Caco-2 (cell line): ENCODE measurements at regions not wholly inside any gene's neighbourhood (a gene's known extent, or its start where the extent isn't known, plus 50 kb on each side); places are given as distances from the start of the nearest gene placed in this dataset.

ENCODE experiments used
- BruUV-seq: library from RNA; stranded (reverse); fragments of 400-500 nt; replicated peaks from 2 replicates; lab custom pipeline; 2021; lab: Mats Ljungman, UMichigan
- CTCF ChIA-PET: fragments of 300-600 bp; sonication (Branson Sonifier 250); formaldehyde crosslinking; loops from one replicate; lab custom pipeline; 2022; ENCODE audit warnings: antibody characterized with exemption; lab: Charles Lee
- POLR2A ChIA-PET: fragments of 300-600 bp; sonication (Branson Sonifier 250); formaldehyde crosslinking; loops from one replicate; lab custom pipeline; 2022; ENCODE audit warnings: antibody characterized with exemption; lab: Charles Lee
- DNase-seq, 2 experiments: peaks; one replicate each; pipeline versions ENCODE4 v3.0.0 to v3.0.0-alpha.2; 2020 to 2022
- H3K27me3 ChIP-seq: replicated peaks from 2 replicates; pipeline ENCODE4 v1.6.0; 2011; ENCODE audit warnings: low read length; ENCODE audit not compliant: control insufficient read depth, insufficient read depth
- H3K36me3 ChIP-seq: 2 replicates; pipeline ENCODE4 v1.5.1; 2011; ENCODE audit warnings: low read length; ENCODE audit not compliant: control insufficient read depth, insufficient read depth
- H3K4me1 ChIP-seq: fragments of 250-450 bp; sonication (Bioruptor Pico); 2 replicates; pipeline ENCODE4 v1.5.1; 2020; ENCODE audit warnings: mild to moderate bottlenecking
- H3K4me3 ChIP-seq: 2 replicates; pipeline ENCODE4 v1.5.1; 2011; ENCODE audit warnings: low read depth, mild to moderate bottlenecking, control low read depth, low read length
- H3K9me3 ChIP-seq: fragments of 250-450 bp; sonication (Bioruptor Pico); 2 replicates; pipeline ENCODE4 v1.5.1; 2020; ENCODE audit warnings: mild to moderate bottlenecking, moderate library complexity
- H3K27ac Mint-ChIP-seq: one replicate; pipeline ENCODE4 v1.8.0; 2022; ENCODE audit warnings: mixed read lengths; ENCODE audit not compliant: unreplicated experiment
- H3K27me3 Mint-ChIP-seq: one replicate; pipeline ENCODE4 v1.8.0; 2022; ENCODE audit warnings: mixed read lengths; ENCODE audit not compliant: insufficient read depth, unreplicated experiment
- H3K36me3 Mint-ChIP-seq: one replicate; pipeline ENCODE4 v1.8.0; 2022; ENCODE audit warnings: mild to moderate bottlenecking, mixed read lengths; ENCODE audit not compliant: insufficient read depth, unreplicated experiment
- H3K4me1 Mint-ChIP-seq: one replicate; pipeline ENCODE4 v1.8.0; 2022; ENCODE audit warnings: low read depth, mixed read lengths; ENCODE audit not compliant: unreplicated experiment
- H3K4me3 Mint-ChIP-seq: one replicate; pipeline ENCODE4 v1.8.0; 2022; ENCODE audit warnings: mild to moderate bottlenecking, moderate library complexity, mixed read lengths; ENCODE audit not compliant: unreplicated experiment
- H3K9me3 Mint-ChIP-seq: one replicate; pipeline ENCODE4 v1.8.0; 2022; ENCODE audit warnings: mixed read lengths; ENCODE audit not compliant: unreplicated experiment
- intact Hi-C: fragments of 100-400 bp; cut with micrococcal nuclease; formaldehyde crosslinking; loops from one replicate; pipeline ENCODE4 v1.10.0; 2022; ENCODE audit not compliant: unreplicated experiment
- TF ChIP-seq, protein P1 (sequence below), 2 experiments: fragments of 200-600 bp in 1 of 2; IDR thresholded peaks; 1 replicate in 1 of 2; 2 replicates in 1 of 2; pipeline versions ENCODE4 v1.5.1 to v1.8.0; 2011 to 2022; ENCODE audit warnings: antibody characterized with exemption in 1 of 2, control low read depth in 1 of 2, inconsistent platforms in 1 of 2, low read depth in 1 of 2, low read length in 1 of 2, mild to moderate bottlenecking in 1 of 2, moderate library complexity in 1 of 2; ENCODE audit not compliant: insufficient read depth in 1 of 2, severe bottlenecking in 1 of 2, unreplicated experiment in 1 of 2

DNA sequence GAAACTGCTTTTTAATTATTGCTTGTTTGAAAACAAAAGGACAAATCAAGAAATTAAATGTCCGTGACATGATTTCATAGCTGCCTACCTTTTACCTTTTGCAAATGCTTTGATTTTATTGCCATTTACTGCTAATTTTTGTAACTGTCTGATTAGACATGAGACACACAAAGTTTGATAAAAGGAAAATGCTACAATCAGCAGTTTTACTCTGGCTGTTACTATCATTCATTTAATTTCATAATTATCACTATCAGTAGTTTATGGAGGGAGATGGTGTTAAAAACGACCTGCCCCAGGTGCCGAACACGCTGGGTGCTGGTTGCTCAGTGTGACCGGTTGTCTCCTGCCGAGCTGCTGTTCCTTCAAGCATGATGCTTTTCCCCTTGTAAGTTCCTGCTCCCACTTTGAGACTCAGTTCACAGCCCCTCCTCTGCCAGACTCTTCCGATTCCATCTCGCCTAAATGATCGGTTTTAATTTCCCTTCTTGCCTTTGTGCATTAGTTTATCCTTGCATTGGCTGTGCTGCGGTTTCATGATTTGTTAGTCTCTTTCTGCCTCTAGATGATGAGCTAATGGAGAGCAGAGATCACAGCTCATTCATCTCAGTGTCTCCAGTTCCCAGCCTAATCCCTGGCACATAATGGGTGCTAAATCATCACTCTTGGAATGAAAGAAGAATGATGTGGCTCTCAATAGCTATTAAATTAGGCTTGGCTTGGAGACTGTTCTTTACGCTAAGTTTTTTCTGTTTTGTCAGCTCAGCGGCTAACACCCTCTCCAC lies 110.6 kb downstream of the PFKFB3 start:
- BruUV-seq = no TSS peak
- no peaks in the 10 kb centered on the region for H3K36me3 ChIP-seq
- no peaks in the 10 kb centered on the region for H3K9me3 ChIP-seq
- H3K4me1 ChIP-seq = peaks cover 22% of the 10 kb centered on the region
- DNase-seq = no peak
- H3K9me3 Mint-ChIP-seq = no peaks in the 10 kb centered on the region
- no peak overlapping the region for H3K4me3 Mint-ChIP-seq
- ChIA-PET POLR2A (no interaction called here), CTCF (interaction anchor here (0.6 to 1.2 kb wide), 2 partner anchors 89 to 111 kb away, joined by 3 read pairs; partner anchors contain the start of gene PFKFB3)
- no peaks in the 10 kb centered on the region for H3K27me3 Mint-ChIP-seq
- peaks cover 20% of the 10 kb centered on the region for H3K4me1 Mint-ChIP-seq
- intact Hi-C loops = no loop called here
- H3K4me3 ChIP-seq = no peak overlapping the region
- no peaks in the 10 kb centered on the region for H3K27me3 ChIP-seq
- H3K27ac Mint-ChIP-seq = no peak overlapping the region
- no peaks in the 10 kb centered on the region for H3K36me3 Mint-ChIP-seq
- TF ChIP-seq, protein P1, sequence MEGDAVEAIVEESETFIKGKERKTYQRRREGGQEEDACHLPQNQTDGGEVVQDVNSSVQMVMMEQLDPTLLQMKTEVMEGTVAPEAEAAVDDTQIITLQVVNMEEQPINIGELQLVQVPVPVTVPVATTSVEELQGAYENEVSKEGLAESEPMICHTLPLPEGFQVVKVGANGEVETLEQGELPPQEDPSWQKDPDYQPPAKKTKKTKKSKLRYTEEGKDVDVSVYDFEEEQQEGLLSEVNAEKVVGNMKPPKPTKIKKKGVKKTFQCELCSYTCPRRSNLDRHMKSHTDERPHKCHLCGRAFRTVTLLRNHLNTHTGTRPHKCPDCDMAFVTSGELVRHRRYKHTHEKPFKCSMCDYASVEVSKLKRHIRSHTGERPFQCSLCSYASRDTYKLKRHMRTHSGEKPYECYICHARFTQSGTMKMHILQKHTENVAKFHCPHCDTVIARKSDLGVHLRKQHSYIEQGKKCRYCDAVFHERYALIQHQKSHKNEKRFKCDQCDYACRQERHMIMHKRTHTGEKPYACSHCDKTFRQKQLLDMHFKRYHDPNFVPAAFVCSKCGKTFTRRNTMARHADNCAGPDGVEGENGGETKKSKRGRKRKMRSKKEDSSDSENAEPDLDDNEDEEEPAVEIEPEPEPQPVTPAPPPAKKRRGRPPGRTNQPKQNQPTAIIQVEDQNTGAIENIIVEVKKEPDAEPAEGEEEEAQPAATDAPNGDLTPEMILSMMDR (IDR thresholded peaks at IDR 0.05; ENCODE audit: insufficient read depth in 1 of 2, low read depth in 1 of 2, low read length in 1 of 2, severe bottlenecking in 1 of 2, unreplicated experiment in 1 of 2) = no peak

DNA sequence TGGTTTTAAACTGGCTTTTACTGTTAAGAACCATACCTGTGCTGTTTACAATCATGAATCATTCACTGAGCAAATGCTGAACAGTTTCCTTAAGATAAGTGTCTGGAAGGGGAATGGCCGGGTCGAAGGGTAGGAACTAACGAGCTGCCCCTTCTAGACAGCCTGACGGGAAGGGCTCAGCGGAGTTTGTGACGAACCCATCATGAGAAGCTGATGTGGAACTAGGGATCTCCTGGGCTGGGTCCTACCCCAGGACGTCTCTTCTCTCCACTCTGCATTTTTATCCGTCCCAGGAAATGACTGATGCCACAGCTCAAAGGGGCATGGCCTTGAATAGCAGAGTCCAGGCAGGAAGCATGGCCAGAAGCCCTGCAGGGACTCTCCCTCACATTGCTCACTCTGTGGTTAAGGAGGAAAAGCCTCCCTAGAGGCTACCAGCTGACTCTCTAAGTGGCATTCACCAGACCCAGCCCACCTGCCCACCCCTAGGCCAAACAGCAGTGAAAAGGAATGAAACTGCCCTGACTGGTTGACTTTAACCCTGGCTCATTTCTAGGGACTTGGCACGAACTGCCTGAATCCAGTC lies 112.0 kb downstream of the PFKFB3 start:
- H3K4me1 ChIP-seq = peaks cover 22% of the 10 kb centered on the region
- Mint-ChIP-seq H3K27me3 (no peaks in the 10 kb centered on the region), H3K4me1 (peaks cover 20% of the 10 kb centered on the region), H3K9me3 (no peaks in the 10 kb centered on the region), H3K27ac (peak overlapping the region; percentile 81), H3K36me3 (no peaks in the 10 kb centered on the region), H3K4me3 (peak overlapping the region; percentile 50)
- TF ChIP-seq, protein P1 (IDR thresholded peaks at IDR 0.05; ENCODE audit: insufficient read depth in 1 of 2, low read depth in 1 of 2, low read length in 1 of 2, severe bottlenecking in 1 of 2, unreplicated experiment in 1 of 2) = no peak
- H3K4me3 ChIP-seq = no peak overlapping the region
- intact Hi-C loops = loop anchor here (1.0 kb wide), 1 partner anchor 23 kb away; no protein-coding TSS in a partner anchor
- no peaks in the 10 kb centered on the region for H3K27me3 ChIP-seq
- DNase-seq = peak; percentile 29 to 55
- H3K9me3 ChIP-seq = peaks cover 2% of the 10 kb centered on the region; the same call in 1 of the 2 replicates
- ChIA-PET POLR2A (no interaction called here), CTCF (interaction anchor here (0.8 to 1.2 kb wide), 2 partner anchors 87 to 112 kb away, joined by 4 read pairs; partner anchors contain the start of gene PFKFB3)
- H3K36me3 ChIP-seq = no peaks in the 10 kb centered on the region
- BruUV-seq = no TSS peak

DNA sequence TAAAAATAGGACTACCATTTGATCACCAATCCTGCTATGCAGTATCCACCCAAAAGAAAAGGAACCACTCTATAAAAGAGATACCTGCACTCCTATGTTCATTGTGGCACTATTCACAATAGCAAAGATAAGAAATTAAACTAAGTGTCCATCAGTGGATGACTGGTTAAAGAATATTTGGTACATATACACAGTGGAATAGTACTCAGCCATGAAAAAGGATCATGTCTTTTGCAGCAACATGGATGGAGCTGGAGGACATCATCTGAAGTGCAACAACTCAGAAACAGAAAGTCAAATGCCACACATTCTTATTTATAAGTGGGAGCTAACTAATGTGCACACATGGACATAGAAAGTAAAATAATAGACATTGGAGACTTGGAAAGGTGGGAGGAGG lies 116.4 kb downstream of the PFKFB3 start:
- peaks cover 13% of the 10 kb centered on the region for H3K4me1 Mint-ChIP-seq
- DNase-seq = no peak
- no peak overlapping the region for H3K27ac Mint-ChIP-seq
- CTCF ChIA-PET = no interaction called here
- TF ChIP-seq, protein P1 (IDR thresholded peaks at IDR 0.05; ENCODE audit: insufficient read depth in 1 of 2, low read depth in 1 of 2, low read length in 1 of 2, severe bottlenecking in 1 of 2, unreplicated experiment in 1 of 2) = no peak
- no TSS peak for BruUV-seq
- no peak overlapping the region for H3K4me3 ChIP-seq
- no peaks in the 10 kb centered on the region for H3K27me3 ChIP-seq
- no peaks in the 10 kb centered on the region for H3K36me3 ChIP-seq
- H3K9me3 Mint-ChIP-seq = no peaks in the 10 kb centered on the region
- peaks cover 2% of the 10 kb centered on the region; the same call in 1 of the 2 replicates for H3K9me3 ChIP-seq
- POLR2A ChIA-PET = no interaction called here
- intact Hi-C loops = no loop called here
- H3K4me3 Mint-ChIP-seq = no peak overlapping the region
- peaks cover 13% of the 10 kb centered on the region for H3K4me1 ChIP-seq
- H3K36me3 Mint-ChIP-seq = no peaks in the 10 kb centered on the region
- no peaks in the 10 kb centered on the region for H3K27me3 Mint-ChIP-seq
